HL-60 (cell line): ENCODE measurements at regions not wholly inside any gene's neighbourhood (a gene's known extent, or its start where the extent isn't known, plus 50 kb on each side); places are given as distances from the start of the nearest gene placed in this dataset.

Experiments
- DNase-seq, 2 experiments: peaks; one replicate each; pipeline ENCODE4 v3.0.0-alpha.2; 2010 to 2020; ENCODE audit warnings: low read depth in 1 of 2, low spot score in 1 of 2
- H3K27ac ChIP-seq: fragments of 250-450 bp; sonication (Bioruptor Pico); replicated peaks from 2 replicates; pipeline ENCODE4 v1.5.1; 2020; ENCODE audit warnings: mild to moderate bottlenecking, moderate library complexity
- H3K27me3 ChIP-seq: fragments of 250-450 bp; sonication (Bioruptor Pico); 2 replicates; pipeline ENCODE4 v1.5.1; 2021; ENCODE audit warnings: mild to moderate bottlenecking, moderate library complexity; ENCODE audit not compliant: insufficient read depth, poor library complexity, severe bottlenecking
- H3K4me3 ChIP-seq: replicated peaks from 2 replicates; pipeline ENCODE4 v1.5.1; 2011; ENCODE audit warnings: mild to moderate bottlenecking, control low read depth, low read length; ENCODE audit not compliant: insufficient read depth
- CTCF ChIP-seq: IDR thresholded peaks from one replicate; pipeline ENCODE4 v1.5.1; 2011; ENCODE audit warnings: low read length, control low read depth, inconsistent platforms; ENCODE audit not compliant: insufficient read depth
- GABPA ChIP-seq: IDR thresholded peaks from 2 replicates; pipeline ENCODE4 v1.6.1; 2012; ENCODE audit warnings: low read depth
- POLR2AphosphoS5 ChIP-seq: IDR thresholded peaks from 2 replicates; pipeline ENCODE4 v1.6.1; 2012; ENCODE audit warnings: low read depth
- REST ChIP-seq: IDR thresholded peaks from 2 replicates; pipeline ENCODE4 v1.6.1; 2012; ENCODE audit warnings: low read depth; ENCODE audit not compliant: insufficient replicate concordance
- SPI1 ChIP-seq: IDR thresholded peaks from 2 replicates; pipeline ENCODE4 v1.6.1; 2012; ENCODE audit warnings: low read depth, mild to moderate bottlenecking, borderline replicate concordance

GRCh38 chr5:3258050-3258449 lies 337.6 kb upstream of the IRX1 start:
- no peak for DNase-seq
- Histone ChIP-seq H3K27me3 (no peaks in the 10 kb centered on the region), H3K4me3 (no peak overlapping the region), H3K27ac (no peak overlapping the region)
- TF ChIP-seq POLR2AphosphoS5 (no peak), GABPA (no peak), SPI1 (no peak), REST (no peak), CTCF (no peak)

- Histone ChIP-seq H3K4me3 (no peak overlapping the region), H3K27ac (no peak overlapping the region), H3K27me3 (no peaks in the 10 kb centered on the region)
- DNase-seq = no peak
- TF ChIP-seq GABPA = no peak
- TF ChIP-seq CTCF = no peak
- no peak for TF ChIP-seq POLR2AphosphoS5
- no peak for TF ChIP-seq SPI1
- no peak for TF ChIP-seq REST
Observed at GRCh38 chr5:3252235-3252634, 343.4 kb upstream of the IRX1 start.

- Histone ChIP-seq H3K27me3 (no peaks in the 10 kb centered on the region), H3K27ac (no peak overlapping the region), H3K4me3 (no peak overlapping the region)
- no peak for DNase-seq
- TF ChIP-seq POLR2AphosphoS5 (no peak), REST (no peak), GABPA (no peak), CTCF (no peak), SPI1 (no peak)
Observed at GRCh38 chr5:3251784-3252183, 343.8 kb upstream of the IRX1 start.
